ENCODE measurements at regions not wholly inside any gene's neighbourhood (a gene's known extent, or its start where the extent isn't known, plus 50 kb on each side); places are given as distances from the start of the nearest gene placed in this dataset.

DNA sequence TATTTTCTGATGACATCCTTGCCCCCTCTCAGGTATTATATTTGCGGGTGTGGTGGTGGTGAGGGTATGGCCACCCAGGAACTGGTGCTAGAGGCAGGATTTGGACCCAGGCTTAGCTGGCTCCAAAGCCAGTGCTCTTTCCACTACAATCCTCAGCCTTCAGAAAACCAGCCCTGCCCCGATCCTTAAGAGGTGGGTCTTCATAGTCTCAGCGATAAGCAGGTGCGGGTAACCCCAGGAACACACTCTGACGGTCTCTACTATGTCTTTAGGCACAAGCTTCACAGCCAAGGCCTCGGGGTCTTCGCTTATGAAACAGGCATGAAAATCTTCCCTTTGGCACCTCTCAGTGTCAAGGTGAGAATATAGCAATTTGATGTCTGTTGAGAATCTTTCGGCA lies 169.3 kb downstream of the FGF18 start:
- intact Hi-C loops (cut with micrococcal nuclease; ENCODE audit: unreplicated experiment), result no loop called here
- no peaks in the 10 kb centered on the region for H3K9me2 ChIP-seq (ENCODE audit: insufficient read depth, low read length)
- CTCF ChIA-PET (ENCODE audit: unreplicated experiment), result no interaction called here
- no peaks in the 10 kb centered on the region for H3K4me1 ChIP-seq (ENCODE audit: insufficient read depth, low read length, poor library complexity, severe bottlenecking)
- no peaks in the 10 kb centered on the region for H3K79me2 ChIP-seq (ENCODE audit: insufficient read depth, low read depth, low read length)
- no peaks in the 10 kb centered on the region for H4K20me1 ChIP-seq (ENCODE audit: insufficient read depth, low read length)
- no peak overlapping the region for H3K4me3 ChIP-seq (ENCODE audit: low read depth, low read length, poor library complexity, severe bottlenecking)
- no peak overlapping the region for H3K4me2 ChIP-seq (ENCODE audit: low read length)
- no peak for DNase-seq (ENCODE audit: low spot score)
- H3K27ac ChIP-seq (ENCODE audit: low read depth, low read length, poor library complexity, severe bottlenecking), result no peak overlapping the region
- no peaks in the 10 kb centered on the region for H3K36me3 ChIP-seq (ENCODE audit: insufficient read depth, low read length)
- H3K9me3 ChIP-seq (ENCODE audit: low read length), result no peaks in the 10 kb centered on the region
- POLR2A ChIA-PET, result interaction anchor here (0.7 kb wide), 1 partner anchor 70 kb away, joined by 3 read pairs; no protein-coding TSS in a partner anchor
- BruUV-seq (replicated peaks), result no TSS peak
- H2AFZ ChIP-seq (ENCODE audit: low read length), result no peak overlapping the region
- TF ChIP-seq EZH2phosphoT487 (IDR thresholded peaks at IDR 0.05; ENCODE audit: borderline replicate concordance, low read depth, low read length), result no peak
- TF ChIP-seq, protein P1, sequence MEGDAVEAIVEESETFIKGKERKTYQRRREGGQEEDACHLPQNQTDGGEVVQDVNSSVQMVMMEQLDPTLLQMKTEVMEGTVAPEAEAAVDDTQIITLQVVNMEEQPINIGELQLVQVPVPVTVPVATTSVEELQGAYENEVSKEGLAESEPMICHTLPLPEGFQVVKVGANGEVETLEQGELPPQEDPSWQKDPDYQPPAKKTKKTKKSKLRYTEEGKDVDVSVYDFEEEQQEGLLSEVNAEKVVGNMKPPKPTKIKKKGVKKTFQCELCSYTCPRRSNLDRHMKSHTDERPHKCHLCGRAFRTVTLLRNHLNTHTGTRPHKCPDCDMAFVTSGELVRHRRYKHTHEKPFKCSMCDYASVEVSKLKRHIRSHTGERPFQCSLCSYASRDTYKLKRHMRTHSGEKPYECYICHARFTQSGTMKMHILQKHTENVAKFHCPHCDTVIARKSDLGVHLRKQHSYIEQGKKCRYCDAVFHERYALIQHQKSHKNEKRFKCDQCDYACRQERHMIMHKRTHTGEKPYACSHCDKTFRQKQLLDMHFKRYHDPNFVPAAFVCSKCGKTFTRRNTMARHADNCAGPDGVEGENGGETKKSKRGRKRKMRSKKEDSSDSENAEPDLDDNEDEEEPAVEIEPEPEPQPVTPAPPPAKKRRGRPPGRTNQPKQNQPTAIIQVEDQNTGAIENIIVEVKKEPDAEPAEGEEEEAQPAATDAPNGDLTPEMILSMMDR (conservative IDR thresholded peaks at IDR 0.05; ENCODE audit: low read length), result no peak

DNA sequence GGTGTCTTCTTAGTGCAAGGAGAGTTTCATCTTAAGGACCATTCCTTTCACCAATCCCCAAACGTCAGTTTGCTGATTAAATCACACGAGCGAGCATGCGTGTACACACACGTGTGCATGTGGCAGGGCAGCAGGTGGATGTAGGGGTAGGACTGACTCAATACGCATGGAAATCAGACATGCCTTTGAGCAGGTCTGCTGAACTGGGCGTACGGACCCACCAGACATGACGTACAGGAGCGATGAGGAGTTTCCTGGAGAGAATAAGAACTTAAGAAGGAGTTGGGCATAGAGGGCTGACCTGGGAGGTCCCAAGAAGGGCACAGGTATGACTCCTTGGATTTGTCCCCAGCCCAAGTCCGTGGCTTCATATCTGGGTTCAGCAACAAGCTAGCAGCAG lies 170.0 kb downstream of the FGF18 start:
- POLR2A ChIA-PET, result no interaction called here

DNA sequence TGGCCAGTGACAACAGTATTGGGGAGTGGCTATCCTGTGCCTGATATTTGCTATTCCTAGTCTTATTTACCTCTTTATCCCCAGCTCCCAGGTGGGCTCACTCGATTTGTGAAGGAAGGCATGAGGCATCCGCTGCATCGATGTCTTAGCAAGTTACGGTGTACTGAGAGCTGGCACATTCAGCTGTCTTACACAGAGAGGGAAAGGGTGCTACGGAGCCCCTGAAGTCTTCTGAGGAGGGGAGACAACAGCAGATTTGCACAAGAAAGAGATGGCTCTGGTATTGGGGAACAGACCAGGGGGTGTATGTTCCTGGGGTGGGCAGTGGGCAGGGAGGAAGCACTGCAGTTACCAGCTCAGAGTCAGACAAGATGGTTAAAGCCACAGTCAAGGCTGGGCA lies 172.6 kb downstream of the FGF18 start:
- CTCF ChIA-PET (ENCODE audit: unreplicated experiment), result no interaction called here
- Histone ChIP-seq H3K9me3 (ENCODE audit: low read length) (no peaks in the 10 kb centered on the region), H3K4me1 (ENCODE audit: insufficient read depth, low read length, poor library complexity, severe bottlenecking) (no peaks in the 10 kb centered on the region), H3K36me3 (ENCODE audit: insufficient read depth, low read length) (no peaks in the 10 kb centered on the region), H3K4me2 (ENCODE audit: low read length) (no peak overlapping the region), H4K20me1 (ENCODE audit: insufficient read depth, low read length) (no peaks in the 10 kb centered on the region), H3K27ac (ENCODE audit: low read depth, low read length, poor library complexity, severe bottlenecking) (no peak overlapping the region), H3K4me3 (ENCODE audit: low read depth, low read length, poor library complexity, severe bottlenecking) (no peak overlapping the region), H3K79me2 (ENCODE audit: insufficient read depth, low read depth, low read length) (no peaks in the 10 kb centered on the region), H2AFZ (ENCODE audit: low read length) (no peak overlapping the region), H3K9me2 (ENCODE audit: insufficient read depth, low read length) (no peaks in the 10 kb centered on the region)
- DNase-seq (ENCODE audit: low spot score), result no peak
- TF ChIP-seq, protein P1 (conservative IDR thresholded peaks at IDR 0.05; ENCODE audit: low read length), result no peak
- TF ChIP-seq EZH2phosphoT487 (IDR thresholded peaks at IDR 0.05; ENCODE audit: borderline replicate concordance, low read depth, low read length), result no peak
- POLR2A ChIA-PET, result no interaction called here
- BruUV-seq (replicated peaks), result no TSS peak
- intact Hi-C loops (cut with micrococcal nuclease; ENCODE audit: unreplicated experiment), result no loop called here

More for the DNA sequence above, 170.0 kb downstream of the FGF18 start:
- Histone ChIP-seq H2AFZ (ENCODE audit: low read length) (no peak overlapping the region), H3K4me1 (ENCODE audit: insufficient read depth, low read length, poor library complexity, severe bottlenecking) (no peaks in the 10 kb centered on the region), H3K36me3 (ENCODE audit: insufficient read depth, low read length) (no peaks in the 10 kb centered on the region), H3K79me2 (ENCODE audit: insufficient read depth, low read depth, low read length) (no peaks in the 10 kb centered on the region), H3K27ac (ENCODE audit: low read depth, low read length, poor library complexity, severe bottlenecking) (no peak overlapping the region), H3K4me2 (ENCODE audit: low read length) (no peak overlapping the region), H3K4me3 (ENCODE audit: low read depth, low read length, poor library complexity, severe bottlenecking) (no peak overlapping the region), H3K9me2 (ENCODE audit: insufficient read depth, low read length) (no peaks in the 10 kb centered on the region), H4K20me1 (ENCODE audit: insufficient read depth, low read length) (no peaks in the 10 kb centered on the region), H3K9me3 (ENCODE audit: low read length) (no peaks in the 10 kb centered on the region)
- no peak for TF ChIP-seq EZH2phosphoT487 (IDR thresholded peaks at IDR 0.05; ENCODE audit: borderline replicate concordance, low read depth, low read length)
- TF ChIP-seq, protein P1 (conservative IDR thresholded peaks at IDR 0.05; ENCODE audit: low read length), result no peak
- BruUV-seq (replicated peaks), result no TSS peak
- intact Hi-C loops (cut with micrococcal nuclease; ENCODE audit: unreplicated experiment), result no loop called here
- no peak for DNase-seq (ENCODE audit: low spot score)
- CTCF ChIA-PET (ENCODE audit: unreplicated experiment), result no interaction called here

Data from OCI-LY7 (cell line).